Erythroblast (primary cell): ENCODE measurements at regions not wholly inside any gene's neighbourhood (a gene's known extent, or its start where the extent isn't known, plus 50 kb on each side); places are given as distances from the start of the nearest gene placed in this dataset.

Source experiments
- GATA1 ChIP-seq: IDR thresholded peaks from 2 replicates; pipeline ENCODE4 v1.6.1; 2011; ENCODE audit warnings: low read depth, mild to moderate bottlenecking, control low read depth, low read length, moderate library complexity
- POLR2A ChIP-seq: IDR thresholded peaks from 2 replicates; pipeline ENCODE4 v1.6.1; 2011; ENCODE audit warnings: mild to moderate bottlenecking, low read length

GRCh38 chr12:113667095-113667494, 195.4 kb upstream of the LHX5 start:
- TF ChIP-seq POLR2A: no peak
- no peak for TF ChIP-seq GATA1
